SK-N-MC (cell line): ENCODE measurements at regions not wholly inside any gene's neighbourhood (a gene's known extent, or its start where the extent isn't known, plus 50 kb on each side); places are given as distances from the start of the nearest gene placed in this dataset.

Source experiments
- EZH2 ChIP-seq: fragments of 200-600 bp; sonication (generic); IDR thresholded peaks from one replicate; pipeline ENCODE4 v1.6.1; 2017; ENCODE audit warnings: antibody characterized with exemption
- FOXP2 ChIP-seq: optimal IDR thresholded peaks from 2 replicates; pipeline ENCODE3; 2011; ENCODE audit warnings: mild to moderate bottlenecking, moderate library complexity; ENCODE audit not compliant: insufficient read depth; ENCODE audit errors: extremely low read length, control extremely low read depth
- POLR2AphosphoS5 ChIP-seq: IDR thresholded peaks from 2 replicates; pipeline ENCODE4 v1.6.1; 2012; ENCODE audit warnings: mild to moderate bottlenecking, low read depth, low read length, borderline replicate concordance

DNA sequence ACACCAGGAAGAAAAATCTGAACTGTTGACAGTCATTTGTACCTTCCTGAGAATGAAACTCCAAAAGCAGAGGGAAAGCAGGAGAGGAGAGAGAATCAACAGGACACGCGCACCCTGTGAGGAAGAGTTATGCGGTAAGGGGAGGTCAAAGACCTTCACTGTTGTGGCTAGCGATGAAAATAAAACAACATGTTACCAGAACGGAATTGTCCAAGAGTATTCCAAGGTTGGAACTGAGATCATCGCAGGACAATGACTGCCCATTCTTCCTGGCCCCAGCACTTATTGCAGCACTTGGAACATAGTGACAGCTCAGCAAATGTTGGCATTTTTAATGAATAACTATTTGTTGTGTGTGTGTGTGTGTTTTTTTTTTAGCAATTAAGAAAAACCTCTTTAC is 176.0 kb upstream of the TSC22D1 start:
- TF ChIP-seq EZH2 (no peak), POLR2AphosphoS5 (no peak), FOXP2 (no peak)
